ENCODE measurements at regions not wholly inside any gene's neighbourhood (a gene's known extent, or its start where the extent isn't known, plus 50 kb on each side); places are given as distances from the start of the nearest gene placed in this dataset.

- H4K20me1 ChIP-seq (ENCODE audit: insufficient read depth, poor library complexity, severe bottlenecking): no peaks in the 10 kb centered on the region
- WGBS (ENCODE audit: low lambda C conversion rate, missing lambda C conversion rate): 93% methylated on average over 8 of the region's 8 CpGs
- no peak overlapping the region for H3K4me3 ChIP-seq
- no peaks in the 10 kb centered on the region for H3K36me3 ChIP-seq (replicated peaks; ENCODE audit: insufficient read depth, low read depth)
- peaks cover 6% of the 10 kb centered on the region for H3K4me1 ChIP-seq (ENCODE audit: insufficient read depth)
- H3K9me3 ChIP-seq (ENCODE audit: low read depth): no peaks in the 10 kb centered on the region
- no peak for DNase-seq (ENCODE audit: low spot score)
- no peaks in the 10 kb centered on the region for H3K27me3 ChIP-seq
- no peak overlapping the region for H2AFZ ChIP-seq
- no peak overlapping the region for H3K4me2 ChIP-seq
- H3K27ac ChIP-seq: no peak overlapping the region
- H3K9me2 ChIP-seq (replicated peaks; ENCODE audit: insufficient read depth): no peaks in the 10 kb centered on the region
- H3K79me2 ChIP-seq: no peaks in the 10 kb centered on the region
- TF ChIP-seq EZH2 (IDR thresholded peaks at IDR 0.05; ENCODE audit: borderline replicate concordance) (no peak), EZH2phosphoT487 (IDR thresholded peaks at IDR 0.05; ENCODE audit: low read depth, severe bottlenecking, unreplicated experiment) (no peak), CTCF (IDR thresholded peaks at IDR 0.05; ENCODE audit: poor library complexity) (no peak)
Measured at GRCh38 chr2:82137441-82137840, 1832.9 kb upstream of the LRRTM1 start.

GRCh38 chr2:82128051-82128450, 1823.5 kb upstream of the LRRTM1 start:
- H3K4me1 ChIP-seq (ENCODE audit: insufficient read depth): no peaks in the 10 kb centered on the region
- H3K4me3 ChIP-seq: no peak overlapping the region
- no peaks in the 10 kb centered on the region for H4K20me1 ChIP-seq (ENCODE audit: insufficient read depth, poor library complexity, severe bottlenecking)
- no peak overlapping the region for H3K27ac ChIP-seq
- no peak overlapping the region for H3K4me2 ChIP-seq
- no peak for DNase-seq (ENCODE audit: low spot score)
- TF ChIP-seq CTCF (IDR thresholded peaks at IDR 0.05; ENCODE audit: poor library complexity) (no peak), EZH2 (IDR thresholded peaks at IDR 0.05; ENCODE audit: borderline replicate concordance) (no peak), EZH2phosphoT487 (IDR thresholded peaks at IDR 0.05; ENCODE audit: low read depth, severe bottlenecking, unreplicated experiment) (no peak)
- no peaks in the 10 kb centered on the region for H3K36me3 ChIP-seq (replicated peaks; ENCODE audit: insufficient read depth, low read depth)
- H3K79me2 ChIP-seq: no peaks in the 10 kb centered on the region
- no peaks in the 10 kb centered on the region for H3K9me3 ChIP-seq (ENCODE audit: low read depth)
- no peaks in the 10 kb centered on the region for H3K9me2 ChIP-seq (replicated peaks; ENCODE audit: insufficient read depth)
- 80% methylated on average over 3 of the region's 3 CpGs for WGBS (ENCODE audit: low lambda C conversion rate, missing lambda C conversion rate)
- no peak overlapping the region for H2AFZ ChIP-seq
- no peaks in the 10 kb centered on the region for H3K27me3 ChIP-seq

- TF ChIP-seq EZH2phosphoT487 (IDR thresholded peaks at IDR 0.05; ENCODE audit: low read depth, severe bottlenecking, unreplicated experiment): no peak
- TF ChIP-seq EZH2 (IDR thresholded peaks at IDR 0.05; ENCODE audit: borderline replicate concordance): no peak
- no peak overlapping the region for H3K4me3 ChIP-seq
- 72% methylated on average over 3 of the region's 3 CpGs for WGBS (ENCODE audit: low lambda C conversion rate, missing lambda C conversion rate)
Measured at GRCh38 chr2:82124629-82125028, 1820.1 kb upstream of the LRRTM1 start.

DNA sequence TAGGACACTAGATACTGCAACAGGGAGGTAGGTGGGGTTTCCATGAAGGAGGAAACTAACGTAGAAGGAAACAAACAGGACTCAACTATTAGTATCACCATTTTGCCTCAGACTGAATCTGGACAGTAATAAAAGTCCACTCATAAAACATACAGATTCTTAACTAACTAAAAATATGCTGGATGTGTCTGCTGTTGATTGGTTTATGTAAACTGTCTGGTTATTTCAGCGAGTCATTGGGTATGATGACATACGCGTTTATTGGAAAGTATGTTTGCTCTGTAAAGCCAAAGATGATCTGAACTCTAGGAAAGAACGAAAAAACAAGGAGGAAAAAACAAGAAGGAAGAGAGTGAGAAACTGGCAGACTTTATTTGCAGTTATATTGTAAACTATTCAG, 1816.1 kb upstream of the LRRTM1 start:
- Histone ChIP-seq H3K4me1 (ENCODE audit: insufficient read depth) (peaks cover 12% of the 10 kb centered on the region), H4K20me1 (ENCODE audit: insufficient read depth, poor library complexity, severe bottlenecking) (no peaks in the 10 kb centered on the region), H3K4me3 (no peak overlapping the region), H3K27me3 (no peaks in the 10 kb centered on the region), H3K9me2 (replicated peaks; ENCODE audit: insufficient read depth) (no peaks in the 10 kb centered on the region), H3K79me2 (no peaks in the 10 kb centered on the region), H3K9me3 (ENCODE audit: low read depth) (no peaks in the 10 kb centered on the region), H2AFZ (no peak overlapping the region), H3K4me2 (no peak overlapping the region), H3K27ac (peak overlapping the region; percentile 83), H3K36me3 (replicated peaks; ENCODE audit: insufficient read depth, low read depth) (no peaks in the 10 kb centered on the region)
- WGBS (ENCODE audit: low lambda C conversion rate, missing lambda C conversion rate): 57% methylated on average over 5 of the region's 5 CpGs
- DNase-seq (ENCODE audit: low spot score): peak; percentile 4
- TF ChIP-seq EZH2phosphoT487 (IDR thresholded peaks at IDR 0.05; ENCODE audit: low read depth, severe bottlenecking, unreplicated experiment) (no peak), CTCF (IDR thresholded peaks at IDR 0.05; ENCODE audit: poor library complexity) (no peak), EZH2 (IDR thresholded peaks at IDR 0.05; ENCODE audit: borderline replicate concordance) (no peak)

More at GRCh38 chr2:82124629-82125028, 1820.1 kb upstream of the LRRTM1 start:
- Histone ChIP-seq H3K79me2 (no peaks in the 10 kb centered on the region), H3K9me2 (replicated peaks; ENCODE audit: insufficient read depth) (no peaks in the 10 kb centered on the region), H3K4me1 (ENCODE audit: insufficient read depth) (peaks cover 10% of the 10 kb centered on the region), H3K27ac (no peak overlapping the region), H4K20me1 (ENCODE audit: insufficient read depth, poor library complexity, severe bottlenecking) (no peaks in the 10 kb centered on the region), H3K9me3 (ENCODE audit: low read depth) (no peaks in the 10 kb centered on the region), H3K4me2 (no peak overlapping the region), H3K36me3 (replicated peaks; ENCODE audit: insufficient read depth, low read depth) (no peaks in the 10 kb centered on the region), H3K27me3 (no peaks in the 10 kb centered on the region), H2AFZ (no peak overlapping the region)
- DNase-seq (ENCODE audit: low spot score): no peak
